NOMO-1 (cell line): ENCODE measurements at regions not wholly inside any gene's neighbourhood (a gene's known extent, or its start where the extent isn't known, plus 50 kb on each side); places are given as distances from the start of the nearest gene placed in this dataset.
"Not testable (repeated sequence)": the region's sequence is repeated elsewhere in the genome, so short reads cannot be mapped to it uniquely, and the experiment has no call there.

Source experiments
- DNase-seq, 2 experiments: peaks; one replicate each; lab custom pipeline; 2025; ENCODE audit not compliant: unreplicated experiment in 2 of 2; lab: John Stamatoyannopoulos, UW

DNA sequence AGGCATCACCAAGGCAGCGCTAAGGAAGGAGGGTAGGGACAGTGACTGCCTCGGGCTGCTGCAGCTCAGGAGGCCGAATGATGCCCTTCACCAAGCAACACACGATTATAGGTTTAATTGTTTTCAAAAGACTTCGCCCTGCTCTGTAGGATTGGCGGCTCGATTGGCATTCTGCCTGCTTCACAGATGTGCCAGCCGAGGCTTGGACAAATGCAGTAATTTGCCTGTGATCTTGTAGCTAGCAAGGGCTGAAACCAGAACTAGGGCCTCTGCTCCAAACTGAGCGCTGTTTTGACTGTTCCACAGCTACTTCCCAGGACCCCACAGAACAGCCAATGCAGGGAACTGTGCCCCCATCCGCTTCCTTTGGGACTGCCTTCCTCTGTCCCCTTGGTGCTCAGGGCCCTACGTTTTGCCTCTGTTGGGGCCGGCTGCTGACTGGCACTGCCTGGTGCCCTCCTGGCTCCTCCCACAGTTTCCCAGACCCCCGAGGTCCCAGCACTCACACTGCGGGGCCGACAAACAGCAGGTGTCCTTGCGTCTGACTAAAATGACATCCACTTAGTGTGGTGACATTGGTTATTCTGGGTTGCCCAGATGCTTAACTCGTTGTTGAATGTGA lies 62.6 kb upstream of the EN2 start:
- no peak for DNase-seq

- no peak for DNase-seq
These were observed 61.3 kb upstream of the EN2 start for GRCh38 chr7:155396661-155397060.

DNA sequence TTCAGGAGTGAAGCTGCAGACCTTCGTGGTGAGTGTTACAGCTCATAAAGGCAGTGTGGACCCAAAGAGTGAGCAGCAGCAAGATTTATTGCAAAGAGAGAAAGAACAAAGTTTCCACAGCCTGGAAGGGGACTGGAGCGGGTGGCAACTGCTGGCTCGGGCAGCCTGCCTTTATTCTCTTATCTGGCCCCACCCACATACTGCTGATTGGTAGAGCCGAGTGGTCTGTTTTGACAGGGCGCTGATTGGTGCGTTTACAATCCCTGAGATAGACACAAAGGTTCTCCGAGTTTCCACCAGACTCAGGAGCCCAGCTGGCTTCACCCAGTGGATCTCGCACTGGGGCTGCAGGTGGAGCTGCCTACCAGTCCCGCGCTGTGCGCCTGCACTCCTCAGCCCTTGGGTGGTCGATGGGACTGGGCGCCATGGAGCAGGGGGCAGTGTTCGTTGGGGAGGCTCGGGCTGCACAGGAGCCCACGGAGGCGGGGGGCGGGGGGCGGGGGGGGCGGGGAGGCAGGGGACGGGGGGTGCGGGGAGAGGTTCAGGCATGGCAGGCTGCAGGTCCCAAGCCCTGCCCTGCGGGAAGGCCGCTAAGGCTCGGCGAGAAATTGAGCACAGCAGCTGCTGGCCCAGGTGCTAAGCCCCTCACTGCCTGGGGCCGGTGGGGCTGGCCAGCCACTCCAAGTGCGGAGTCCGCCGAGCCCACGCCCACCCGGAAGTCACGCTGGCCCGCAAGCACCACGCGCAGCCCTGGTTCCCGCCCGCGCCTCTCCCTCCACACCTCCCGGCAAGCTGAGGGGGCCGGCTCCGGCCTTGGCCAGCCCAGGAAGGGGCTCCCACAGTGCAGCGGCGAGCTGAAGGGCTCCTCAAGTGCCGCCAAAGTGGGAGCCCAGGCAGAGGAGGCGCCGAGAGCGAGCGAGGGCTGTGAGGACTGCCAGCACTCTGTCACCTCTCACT lies 59.9 kb upstream of the EN2 start:
- DNase-seq, result not testable (repeated sequence)

DNA sequence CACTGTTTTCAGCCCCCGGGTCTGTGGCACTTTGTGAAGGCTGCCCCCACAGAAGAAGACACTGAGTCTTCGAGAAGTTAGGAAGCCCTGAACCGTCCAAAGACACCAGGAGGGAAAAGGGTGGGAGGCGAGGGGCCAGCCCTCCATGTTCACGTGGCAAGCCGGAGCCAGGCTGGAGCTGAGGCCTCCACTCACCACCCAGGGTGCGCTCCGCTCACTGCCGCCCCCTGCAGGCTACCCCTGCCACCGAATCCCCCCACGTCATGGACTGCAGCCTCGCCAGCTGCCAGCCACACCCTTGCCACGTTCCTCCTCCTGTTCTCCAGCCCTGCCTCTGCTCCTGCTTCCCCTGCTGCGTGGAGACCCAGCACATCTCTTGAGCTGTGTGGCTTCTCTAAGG lies 59.0 kb upstream of the EN2 start:
- DNase-seq, result no peak

DNA sequence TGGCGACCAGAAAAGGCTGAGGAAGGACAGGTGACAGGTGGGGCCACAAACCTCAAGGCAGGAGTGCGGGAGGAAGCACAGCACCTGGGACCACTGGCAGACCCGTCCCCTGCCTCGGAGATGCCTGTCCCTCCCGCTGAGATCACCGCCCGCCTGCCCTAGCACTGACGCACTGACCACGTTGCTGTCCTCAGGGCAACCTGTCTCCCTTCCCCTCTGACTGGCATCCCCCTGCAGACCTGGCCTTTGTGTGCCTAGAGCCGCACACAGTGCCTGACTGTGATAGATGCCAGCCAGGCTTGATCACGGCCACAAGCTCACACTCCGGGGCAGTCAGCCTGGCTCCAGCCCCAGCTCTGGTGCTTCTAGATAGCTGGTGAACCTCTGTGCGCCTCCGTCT lies 58.4 kb upstream of the EN2 start:
- DNase-seq, result no peak

- DNase-seq, result no peak
These were observed 56.7 kb upstream of the EN2 start for GRCh38 chr7:155401231-155401630.

DNA sequence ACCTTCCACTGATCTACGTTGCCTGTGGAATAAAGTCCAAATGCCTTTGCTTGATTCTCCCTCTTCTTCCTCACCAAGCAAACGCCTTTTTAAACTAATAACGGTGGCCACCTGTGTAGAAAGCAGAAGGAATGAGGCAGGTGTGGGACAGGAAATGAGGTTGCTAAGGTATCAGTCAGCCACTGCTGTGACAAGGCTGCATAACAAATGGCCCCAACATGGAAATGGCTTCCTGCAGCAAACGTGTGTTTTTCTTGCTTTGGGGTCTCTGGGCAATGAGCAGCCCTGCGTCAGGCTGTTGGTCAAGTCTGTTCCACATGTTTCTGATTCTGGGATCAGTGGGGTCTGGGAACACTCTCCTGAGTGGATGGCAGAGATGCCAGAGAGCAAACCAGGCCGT lies 56.0 kb upstream of the EN2 start:
- DNase-seq, result no peak

DNA sequence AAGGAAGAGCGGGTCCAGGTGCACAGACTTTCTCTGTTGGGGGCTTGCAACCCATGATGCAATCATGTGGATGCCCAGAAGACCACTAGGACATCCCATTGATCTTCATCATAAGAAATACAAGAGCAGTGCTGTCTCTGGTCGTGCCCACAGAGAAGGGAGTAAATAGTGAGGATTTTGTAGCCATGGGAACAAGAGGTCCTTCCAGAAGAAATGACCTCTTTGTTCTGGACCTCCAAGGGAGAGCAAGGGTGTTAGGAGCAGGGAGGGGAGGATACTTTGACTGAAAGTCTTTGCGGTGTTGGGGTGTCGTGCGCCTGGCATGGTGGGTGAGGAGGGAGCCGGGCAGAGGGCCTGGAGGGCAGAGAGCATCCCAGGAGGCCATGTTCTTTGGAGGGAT lies 55.0 kb upstream of the EN2 start:
- DNase-seq, result no peak

DNA sequence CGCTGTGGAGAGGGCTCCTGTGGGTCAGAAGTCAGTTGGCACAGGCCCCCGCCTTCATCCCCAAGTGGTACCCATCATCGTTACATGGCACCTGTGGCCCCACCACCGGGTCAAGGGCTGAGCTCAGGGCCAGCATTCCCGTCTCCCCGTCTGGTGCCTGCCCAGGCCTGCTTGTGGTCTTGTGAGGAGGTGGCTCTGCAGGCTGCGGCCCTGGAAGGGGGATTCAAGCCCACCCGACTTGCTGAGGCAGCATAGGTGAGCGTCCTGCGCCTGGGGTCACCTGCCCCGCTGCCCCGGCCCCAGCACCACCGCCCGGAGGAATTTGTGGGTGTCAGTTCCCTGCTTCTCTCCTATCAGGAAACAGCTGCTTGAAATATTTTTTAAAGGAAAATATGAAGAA lies 53.0 kb upstream of the EN2 start:
- DNase-seq, result no peak

DNA sequence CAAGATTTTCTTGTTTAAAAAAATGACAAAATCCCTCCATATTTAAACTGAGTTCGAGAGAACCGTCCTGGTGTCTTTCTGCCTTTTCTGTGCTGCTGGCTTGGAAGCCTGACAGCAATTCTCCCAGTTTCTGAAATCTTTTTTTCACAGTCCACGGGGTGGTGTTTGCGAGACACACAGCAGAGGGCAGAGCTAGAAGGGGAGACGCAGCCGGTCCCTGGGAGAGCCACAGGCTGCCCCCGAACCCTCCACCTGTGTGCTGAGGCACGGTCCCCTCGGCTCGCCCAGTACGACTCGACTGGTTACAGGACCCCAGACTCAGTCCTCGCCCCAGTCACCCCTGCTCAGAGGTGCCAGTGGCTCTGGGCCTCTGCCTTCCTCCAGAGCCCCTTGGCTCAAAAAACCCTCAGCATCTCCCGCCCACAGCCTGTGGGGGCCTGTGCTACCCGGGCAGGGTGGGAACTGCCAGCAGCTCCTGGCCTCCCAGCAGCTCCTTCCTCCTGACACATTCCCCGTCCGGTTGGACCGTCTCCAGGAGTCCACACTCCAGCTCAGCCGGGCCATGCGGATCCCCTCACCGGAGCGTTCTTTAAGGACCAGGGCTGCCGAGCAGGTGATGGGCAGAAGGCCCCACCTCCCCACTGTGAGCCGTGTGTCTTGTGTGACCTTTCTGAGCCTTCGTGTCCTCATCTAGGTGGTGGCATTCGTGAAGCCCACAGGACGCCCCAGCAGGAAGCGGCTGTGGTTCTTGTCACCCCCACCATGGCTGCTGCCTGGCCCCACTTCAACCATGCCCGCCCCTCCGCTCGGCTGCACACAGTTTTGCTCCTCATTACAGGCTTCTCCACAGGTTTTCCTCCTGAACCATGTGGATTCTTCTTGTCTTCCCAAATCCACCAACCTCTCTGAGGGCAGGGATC lies 52.3 kb upstream of the EN2 start:
- no peak for DNase-seq

DNA sequence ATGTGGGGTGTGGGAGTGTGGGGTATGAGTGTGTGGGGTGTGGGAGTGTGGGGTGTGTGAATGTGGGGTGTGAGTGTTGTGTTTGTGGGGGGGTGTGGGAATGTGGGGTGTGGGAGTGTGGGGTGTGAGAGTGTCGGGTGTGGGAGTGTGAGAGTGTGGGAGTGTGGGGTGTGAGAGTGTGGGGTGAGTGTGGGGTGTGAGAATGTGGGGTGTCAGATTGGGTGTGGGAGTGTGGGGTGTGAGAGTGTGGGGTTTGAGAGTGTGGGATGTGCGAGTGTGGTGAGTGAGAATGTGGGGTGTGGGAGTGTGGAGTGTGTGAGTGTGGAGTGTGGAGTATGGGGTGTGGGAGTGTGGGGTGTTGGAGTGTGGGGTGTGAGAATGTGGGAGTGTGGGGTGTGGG lies 50.1 kb upstream of the EN2 start:
- no peak for DNase-seq
